GM23338 (cell line): ENCODE measurements at regions not wholly inside any gene's neighbourhood (a gene's known extent, or its start where the extent isn't known, plus 50 kb on each side); places are given as distances from the start of the nearest gene placed in this dataset.

Source experiments
- ATAC-seq: fragments of 200-7000 bp; cut with Tn5 transposase; 3 replicates; pipeline ENCODE4 v1.9.1; 2020
- DNase-seq: peaks from one replicate; pipeline ENCODE4 v3.0.0-alpha.2; 2015; ENCODE audit warnings: low spot score
- H2AFZ ChIP-seq: fragments of 200-600 bp; sonication (generic); 2 replicates; pipeline ENCODE4 v1.8.0; 2016; ENCODE audit warnings: antibody characterized with exemption, mild to moderate bottlenecking, moderate library complexity
- H3F3A ChIP-seq: fragments of 200-600 bp; sonication (generic); replicated peaks from 2 replicates; pipeline ENCODE4 v1.8.0; 2017; ENCODE audit warnings: antibody characterized with exemption, mixed run types, low read depth
- H3K27ac ChIP-seq: fragments of 200-600 bp; sonication (generic); 2 replicates; pipeline ENCODE4 v1.6.1; 2016; ENCODE audit warnings: low read depth
- H3K27me3 ChIP-seq: fragments of 200-600 bp; sonication (generic); 2 replicates; pipeline ENCODE4 v1.8.0; 2016; ENCODE audit warnings: mild to moderate bottlenecking, mixed run types, moderate library complexity; ENCODE audit not compliant: insufficient read depth
- H3K36me3 ChIP-seq: fragments of 200-600 bp; sonication (generic); 2 replicates; pipeline ENCODE4 v1.8.0; 2016; ENCODE audit warnings: mild to moderate bottlenecking; ENCODE audit not compliant: insufficient read depth
- H3K4me1 ChIP-seq: fragments of 200-600 bp; sonication (generic); 2 replicates; pipeline ENCODE4 v1.8.0; 2016; ENCODE audit warnings: mild to moderate bottlenecking, moderate library complexity; ENCODE audit not compliant: insufficient read depth
- H3K4me2 ChIP-seq: fragments of 200-600 bp; sonication (generic); 2 replicates; pipeline ENCODE4 v1.7.1; 2017; ENCODE audit warnings: mixed run types
- H3K4me3 ChIP-seq: fragments of 200-600 bp; sonication (generic); 2 replicates; pipeline ENCODE4 v1.6.1; 2016; ENCODE audit warnings: mixed run types
- H3K79me2 ChIP-seq: fragments of 200-600 bp; sonication (generic); replicated peaks from 2 replicates; pipeline ENCODE4 v1.8.0; 2017; ENCODE audit warnings: mild to moderate bottlenecking; ENCODE audit not compliant: insufficient read depth
- H3K9me2 ChIP-seq: fragments of 200-600 bp; sonication (generic); 2 replicates; pipeline ENCODE4 v1.8.0; 2017; ENCODE audit not compliant: insufficient read depth
- H4K20me1 ChIP-seq: fragments of 200-600 bp; sonication (generic); replicated peaks from 2 replicates; pipeline ENCODE4 v1.8.0; 2017; ENCODE audit warnings: mild to moderate bottlenecking; ENCODE audit not compliant: insufficient read depth
- H3K27ac Mint-ChIP-seq: 2 replicates; pipeline ENCODE4 v1.8.0; 2020; ENCODE audit warnings: inconsistent platforms, mild to moderate bottlenecking, moderate library complexity, mixed read lengths
- H3K27me3 Mint-ChIP-seq: 3 replicates; pipeline ENCODE4 v1.8.0; 2022; ENCODE audit warnings: low read depth, mild to moderate bottlenecking, moderate library complexity, mixed read lengths, inconsistent platforms; ENCODE audit not compliant: insufficient read depth, poor library complexity
- H3K36me3 Mint-ChIP-seq: 3 replicates; pipeline ENCODE4 v1.8.0; 2021; ENCODE audit warnings: low read depth, mild to moderate bottlenecking, inconsistent platforms, moderate library complexity, mixed read lengths
- H3K4me1 Mint-ChIP-seq: 3 replicates; pipeline ENCODE4 v1.8.0; 2020; ENCODE audit warnings: mild to moderate bottlenecking, inconsistent platforms, mixed read lengths
- H3K4me3 Mint-ChIP-seq: 3 replicates; pipeline ENCODE4 v1.8.0; 2021; ENCODE audit warnings: moderate library complexity, mild to moderate bottlenecking, inconsistent platforms, mixed read lengths
- H3K9me3 Mint-ChIP-seq: 3 replicates; pipeline ENCODE4 v1.8.0; 2020; ENCODE audit warnings: moderate library complexity, mild to moderate bottlenecking, inconsistent platforms, mixed read lengths
- CREB1 ChIP-seq: fragments of 250-450 bp; sonication (Bioruptor Pico); IDR thresholded peaks from 2 replicates; pipeline ENCODE4 v1.5.0; 2020; ENCODE audit warnings: low read depth, mild to moderate bottlenecking, moderate library complexity
- ETS1 ChIP-seq: IDR thresholded peaks from 2 replicates; pipeline ENCODE4 v1.6.1; 2016; ENCODE audit warnings: antibody characterized with exemption
- EZH2 ChIP-seq: fragments of 200-600 bp; sonication (generic); IDR thresholded peaks from one replicate; pipeline ENCODE4 v1.8.0; 2017; ENCODE audit warnings: antibody characterized with exemption, mild to moderate bottlenecking, low read depth; ENCODE audit not compliant: unreplicated experiment
- EZH2phosphoT487 ChIP-seq: fragments of 200-600 bp; sonication (generic); IDR thresholded peaks from one replicate; pipeline ENCODE4 v1.8.1; 2018; ENCODE audit warnings: antibody characterized with exemption; ENCODE audit not compliant: unreplicated experiment
- JUNB ChIP-seq: IDR thresholded peaks from one replicate; pipeline ENCODE4 v1.6.1; 2016; ENCODE audit warnings: antibody characterized with exemption; ENCODE audit not compliant: unreplicated experiment
- NANOG ChIP-seq: IDR thresholded peaks from 2 replicates; pipeline ENCODE4 v1.6.1; 2016; ENCODE audit warnings: antibody characterized with exemption, borderline replicate concordance
- POLR2AphosphoS5 ChIP-seq: IDR thresholded peaks from 2 replicates; pipeline ENCODE4 v1.6.1; 2016; ENCODE audit warnings: antibody characterized with exemption, low read depth
- REST ChIP-seq: IDR thresholded peaks from one replicate; pipeline ENCODE4 v1.6.1; 2018; ENCODE audit warnings: antibody characterized with exemption; ENCODE audit not compliant: unreplicated experiment
- STAT1 ChIP-seq: IDR thresholded peaks from one replicate; pipeline ENCODE4 v1.6.1; 2016; ENCODE audit warnings: antibody characterized with exemption; ENCODE audit not compliant: unreplicated experiment
- ZNF114 ChIP-seq: fragments of 250-450 bp; sonication (Bioruptor Pico); IDR thresholded peaks from 2 replicates; pipeline ENCODE4 v1.5.0; 2020; ENCODE audit warnings: mild to moderate bottlenecking, moderate library complexity
- ZNF331 ChIP-seq: fragments of 250-450 bp; sonication (Bioruptor Pico); IDR thresholded peaks from 2 replicates; pipeline ENCODE4 v1.5.0; 2020; ENCODE audit warnings: low read depth, mild to moderate bottlenecking, moderate library complexity
- TF ChIP-seq, protein P1 (sequence below), 2 experiments: fragments of 200-600 bp in 1 of 2; sonication (generic) in 1 of 2; conservative IDR thresholded peaks; 2 replicates each; pipeline versions ENCODE4 v1.5.1 to v1.6.1; 2016 to 2017; ENCODE audit warnings: antibody characterized with exemption in 2 of 2, low read depth in 2 of 2, mild to moderate bottlenecking in 2 of 2, moderate library complexity in 1 of 2

GRCh38 chr2:238665919-238666318 is 182.0 kb upstream of the TWIST2 start (continued):
- TF ChIP-seq REST, result no peak

- Mint-ChIP-seq H3K4me3 (no peak overlapping the region), H3K27ac (no peak overlapping the region), H3K9me3 (peaks cover 3% of the 10 kb centered on the region; the same call in 2 of the 3 replicates), H3K27me3 (no peaks in the 10 kb centered on the region), H3K36me3 (no peaks in the 10 kb centered on the region), H3K4me1 (no peaks in the 10 kb centered on the region; the same call in 2 of the 3 replicates)
- ATAC-seq (no peak), DNase-seq (no peak)
- Histone ChIP-seq H3K4me2 (no peak overlapping the region), H3K79me2 (no peaks in the 10 kb centered on the region), H3K27me3 (no peaks in the 10 kb centered on the region), H4K20me1 (no peaks in the 10 kb centered on the region), H3K4me1 (no peaks in the 10 kb centered on the region), H3K36me3 (peaks cover 3% of the 10 kb centered on the region; the same call in 1 of the 2 replicates), H3K9me2 (no peaks in the 10 kb centered on the region), H3F3A (no peaks in the 10 kb centered on the region), H2AFZ (no peak overlapping the region), H3K27ac (no peak overlapping the region), H3K4me3 (no peak overlapping the region)
- TF ChIP-seq CREB1 (no peak), STAT1 (no peak), REST (no peak), NANOG (no peak), ZNF331 (no peak), JUNB (no peak), ETS1 (no peak), EZH2 (no peak), ZNF114 (no peak), EZH2phosphoT487 (no peak), POLR2AphosphoS5 (no peak)
- TF ChIP-seq, protein P1, sequence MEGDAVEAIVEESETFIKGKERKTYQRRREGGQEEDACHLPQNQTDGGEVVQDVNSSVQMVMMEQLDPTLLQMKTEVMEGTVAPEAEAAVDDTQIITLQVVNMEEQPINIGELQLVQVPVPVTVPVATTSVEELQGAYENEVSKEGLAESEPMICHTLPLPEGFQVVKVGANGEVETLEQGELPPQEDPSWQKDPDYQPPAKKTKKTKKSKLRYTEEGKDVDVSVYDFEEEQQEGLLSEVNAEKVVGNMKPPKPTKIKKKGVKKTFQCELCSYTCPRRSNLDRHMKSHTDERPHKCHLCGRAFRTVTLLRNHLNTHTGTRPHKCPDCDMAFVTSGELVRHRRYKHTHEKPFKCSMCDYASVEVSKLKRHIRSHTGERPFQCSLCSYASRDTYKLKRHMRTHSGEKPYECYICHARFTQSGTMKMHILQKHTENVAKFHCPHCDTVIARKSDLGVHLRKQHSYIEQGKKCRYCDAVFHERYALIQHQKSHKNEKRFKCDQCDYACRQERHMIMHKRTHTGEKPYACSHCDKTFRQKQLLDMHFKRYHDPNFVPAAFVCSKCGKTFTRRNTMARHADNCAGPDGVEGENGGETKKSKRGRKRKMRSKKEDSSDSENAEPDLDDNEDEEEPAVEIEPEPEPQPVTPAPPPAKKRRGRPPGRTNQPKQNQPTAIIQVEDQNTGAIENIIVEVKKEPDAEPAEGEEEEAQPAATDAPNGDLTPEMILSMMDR (conservative IDR thresholded peaks at IDR 0.05; ENCODE audit: low read depth in 2 of 2), result no peak
These were observed 181.3 kb upstream of the TWIST2 start for GRCh38 chr2:238666543-238666942.
